Liver (tissue), 7 donors: ENCODE measurements at regions not wholly inside any gene's neighbourhood (a gene's known extent, or its start where the extent isn't known, plus 50 kb on each side); places are given as distances from the start of the nearest gene placed in this dataset.

Experiments
- DNase-seq: peaks from one replicate; pipeline ENCODE4 v3.0.0-alpha.2; 2017; ENCODE audit warnings: low spot score
- H3K27ac ChIP-seq, 2 donors: one replicate each; pipeline ENCODE4 v1.7.0; 2013; ENCODE audit warnings: inconsistent platforms in 2 of 2, low read length in 2 of 2, control low read depth in 1 of 2, low read depth in 1 of 2, mild to moderate bottlenecking in 1 of 2
- H3K27me3 ChIP-seq, 4 donors: one replicate each; pipeline versions ENCODE4 v1.6.1 to v1.7.0; 2013; ENCODE audit warnings: low read length in 3 of 4, inconsistent platforms in 1 of 4, mild to moderate bottlenecking in 1 of 4, moderate library complexity in 1 of 4; ENCODE audit not compliant: control insufficient read depth in 4 of 4, insufficient read depth in 4 of 4
- H3K36me3 ChIP-seq, 4 donors: one replicate each; pipeline versions ENCODE4 v1.6.1 to v1.7.0; 2013; ENCODE audit warnings: low read length in 3 of 4, mild to moderate bottlenecking in 3 of 4, low read depth in 1 of 4, moderate library complexity in 1 of 4; ENCODE audit not compliant: control insufficient read depth in 4 of 4, insufficient read depth in 3 of 4
- H3K4me1 ChIP-seq, 4 donors: one replicate each; pipeline versions ENCODE4 v1.6.1 to v1.7.0; 2013; ENCODE audit warnings: low read length in 3 of 4, mild to moderate bottlenecking in 3 of 4, moderate library complexity in 1 of 4; ENCODE audit not compliant: control insufficient read depth in 4 of 4, insufficient read depth in 4 of 4
- H3K4me3 ChIP-seq, 3 donors: one replicate each; pipeline versions ENCODE4 v1.6.1 to v1.7.0; 2013; ENCODE audit warnings: low read length in 3 of 3, control low read depth in 1 of 3, low read depth in 1 of 3, mild to moderate bottlenecking in 1 of 3
- H3K9ac ChIP-seq, 2 donors: one replicate each; pipeline ENCODE4 v1.7.0; 2013; ENCODE audit warnings: low read length in 2 of 2, mild to moderate bottlenecking in 2 of 2, moderate library complexity in 2 of 2, control low read depth in 1 of 2, low read depth in 1 of 2
- H3K9me3 ChIP-seq, 4 donors: one replicate each; pipeline versions ENCODE4 v1.6.1 to v1.7.0; 2013; ENCODE audit warnings: low read length in 3 of 4; ENCODE audit not compliant: control insufficient read depth in 4 of 4
- EGR1 ChIP-seq, 2 donors: IDR thresholded peaks; 2 replicates each; pipeline ENCODE4 v1.6.1; 2016 to 2018; ENCODE audit warnings: antibody characterized with exemption in 2 of 2, low read depth in 2 of 2
- FOXA1 ChIP-seq: IDR thresholded peaks from 2 replicates; pipeline ENCODE4 v1.6.1; 2016; ENCODE audit warnings: antibody characterized with exemption
- FOXA2 ChIP-seq: IDR thresholded peaks from 2 replicates; pipeline ENCODE4 v1.6.1; 2016; ENCODE audit warnings: antibody characterized with exemption
- GABPA ChIP-seq, 2 donors: IDR thresholded peaks in 1 of 2; conservative IDR thresholded peaks in 1 of 2; 2 replicates each; pipeline ENCODE4 v1.6.1; 2016; ENCODE audit warnings: antibody characterized with exemption in 2 of 2, mild to moderate bottlenecking in 1 of 2, moderate library complexity in 1 of 2
- HNF4A ChIP-seq, 2 donors: conservative IDR thresholded peaks; 2 replicates each; pipeline ENCODE4 v1.6.1; 2016; ENCODE audit warnings: antibody characterized with exemption in 2 of 2, mild to moderate bottlenecking in 2 of 2
- HNF4G ChIP-seq: IDR thresholded peaks from 2 replicates; pipeline ENCODE4 v1.6.1; 2016; ENCODE audit warnings: antibody characterized with exemption
- JUND ChIP-seq, 2 donors: IDR thresholded peaks; 2 replicates each; pipeline ENCODE4 v1.6.1; 2016; ENCODE audit warnings: antibody characterized with exemption in 2 of 2
- MAX ChIP-seq: IDR thresholded peaks from 2 replicates; pipeline ENCODE4 v1.6.1; 2016; ENCODE audit warnings: antibody characterized with exemption
- NR2F2 ChIP-seq: IDR thresholded peaks from 2 replicates; pipeline ENCODE4 v1.6.1; 2016; ENCODE audit warnings: antibody characterized with exemption
- REST ChIP-seq: IDR thresholded peaks from 2 replicates; pipeline ENCODE4 v1.6.1; 2016; ENCODE audit warnings: antibody characterized with exemption, mild to moderate bottlenecking
- RXRA ChIP-seq, 2 donors: IDR thresholded peaks; 2 replicates each; pipeline ENCODE4 v1.6.1; 2017 to 2018; ENCODE audit warnings: antibody characterized with exemption in 2 of 2, mild to moderate bottlenecking in 1 of 2
- SP1 ChIP-seq: IDR thresholded peaks from 2 replicates; pipeline ENCODE4 v1.6.1; 2018; ENCODE audit warnings: antibody characterized with exemption, mild to moderate bottlenecking
- TAF1 ChIP-seq: conservative IDR thresholded peaks from 2 replicates; pipeline ENCODE4 v1.6.1; 2016; ENCODE audit warnings: antibody characterized with exemption, mild to moderate bottlenecking
- YY1 ChIP-seq: IDR thresholded peaks from 2 replicates; pipeline ENCODE4 v1.6.1; 2016; ENCODE audit warnings: antibody characterized with exemption, mild to moderate bottlenecking
- WGBS: extraction: QIAGEN DNeasy Blood & Tissue Kit; methylation state at CpG from one replicate; pipeline ENCODE4 v1.1.7; 2013; 5-methylcytosine and 5-hydroxymethylcytosine counted together
- TF ChIP-seq, protein P1 (sequence below): IDR thresholded peaks from 2 replicates; pipeline ENCODE4 v1.6.1; 2016; ENCODE audit warnings: antibody characterized with exemption
- TF ChIP-seq, protein P2 (sequence below): IDR thresholded peaks from 2 replicates; pipeline ENCODE4 v1.6.1; 2016; ENCODE audit warnings: antibody characterized with exemption
- donor health status: healthy.
- donor health status: healthy.
- donor health status: healthy.
- donor health status: healthy.

GRCh38 chr14:42198010-42198409 lies 591.3 kb downstream of the LRFN5 start:
- peaks cover 0 to 4% (median 0%) of the 10 kb centered on the region in 4 donors for H3K9me3 ChIP-seq
- no peak for DNase-seq
- no peaks in the 10 kb centered on the region for H3K4me1 ChIP-seq
- no peak overlapping the region for H3K27ac ChIP-seq
- WGBS: 73% methylated on average over 3 of the region's 3 CpGs
- TF ChIP-seq, protein P1, sequence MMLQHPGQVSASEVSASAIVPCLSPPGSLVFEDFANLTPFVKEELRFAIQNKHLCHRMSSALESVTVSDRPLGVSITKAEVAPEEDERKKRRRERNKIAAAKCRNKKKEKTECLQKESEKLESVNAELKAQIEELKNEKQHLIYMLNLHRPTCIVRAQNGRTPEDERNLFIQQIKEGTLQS: no peak
- TF ChIP-seq JUND (IDR thresholded peaks at IDR 0.05) (no peak), HNF4G (no peak), REST (no peak)
- H3K36me3 ChIP-seq: no peaks in the 10 kb centered on the region
- no peak overlapping the region for H3K4me3 ChIP-seq
- H3K27me3 ChIP-seq: no peaks in the 10 kb centered on the region
- no peak overlapping the region for H3K9ac ChIP-seq

DNA sequence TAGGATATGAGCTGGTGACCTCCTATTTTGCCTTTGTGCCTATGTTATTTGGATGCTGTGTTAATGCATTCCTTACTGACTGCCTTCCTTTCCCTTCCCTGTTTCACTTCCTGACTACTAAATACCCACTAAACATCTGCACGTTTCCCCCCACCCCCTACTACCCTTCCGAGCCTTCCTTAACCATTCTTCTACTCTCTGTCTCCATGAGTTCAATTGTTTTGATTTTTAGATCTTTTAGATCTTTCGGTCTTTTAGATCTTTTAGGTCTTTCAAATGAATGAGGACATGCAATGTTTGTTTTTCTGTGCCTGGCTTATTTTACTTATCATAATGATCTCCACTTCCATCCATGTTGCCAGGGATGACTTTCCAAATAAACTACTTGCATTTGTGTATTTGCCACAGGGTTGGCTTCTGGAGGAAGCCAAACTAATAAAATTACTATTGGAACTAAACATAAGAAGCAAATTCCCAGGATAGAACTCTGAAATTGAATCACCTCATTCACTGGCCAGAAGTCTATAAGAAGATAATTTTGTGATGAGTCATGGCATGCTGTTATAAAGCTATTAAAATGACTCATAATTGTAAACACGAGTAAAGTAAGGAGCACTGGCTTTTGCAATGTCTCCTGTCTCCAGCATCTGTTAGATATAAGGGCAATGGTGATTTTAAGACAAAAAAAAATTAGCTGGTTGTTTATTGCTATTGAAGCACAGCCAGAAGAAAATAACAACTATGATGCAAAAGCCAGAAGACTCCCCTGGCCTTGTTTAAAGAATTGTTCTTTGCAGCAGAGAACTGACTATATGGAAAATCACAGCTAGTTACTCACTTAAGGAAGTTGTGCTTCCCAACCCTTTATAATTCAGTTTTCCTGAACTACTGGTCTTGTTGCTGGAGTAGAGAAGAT lies 586.3 kb downstream of the LRFN5 start:
- Histone ChIP-seq H3K27ac (no peak overlapping the region), H3K9me3 (no peaks in the 10 kb centered on the region), H3K4me1 (no peaks in the 10 kb centered on the region), H3K27me3 (no peaks in the 10 kb centered on the region), H3K36me3 (no peaks in the 10 kb centered on the region), H3K9ac (no peak overlapping the region), H3K4me3 (no peak overlapping the region)
- 43% methylated on average over 4 of the region's 4 CpGs for WGBS
- DNase-seq: no peak
- TF ChIP-seq SP1 (no peak), FOXA2 (no peak), HNF4A (conservative IDR thresholded peaks at IDR 0.05) (no peak), MAX (no peak), TAF1 (no peak), FOXA1 (no peak), YY1 (no peak), NR2F2 (no peak), GABPA (IDR thresholded peaks at IDR 0.05 in 1 of 2, conservative IDR thresholded peaks at IDR 0.05 in 1 of 2) (no peak), EGR1 (IDR thresholded peaks at IDR 0.05; ENCODE audit: low read depth in 2 of 2) (no peak), RXRA (IDR thresholded peaks at IDR 0.05) (no peak), HNF4G (no peak)
- TF ChIP-seq, protein P2, sequence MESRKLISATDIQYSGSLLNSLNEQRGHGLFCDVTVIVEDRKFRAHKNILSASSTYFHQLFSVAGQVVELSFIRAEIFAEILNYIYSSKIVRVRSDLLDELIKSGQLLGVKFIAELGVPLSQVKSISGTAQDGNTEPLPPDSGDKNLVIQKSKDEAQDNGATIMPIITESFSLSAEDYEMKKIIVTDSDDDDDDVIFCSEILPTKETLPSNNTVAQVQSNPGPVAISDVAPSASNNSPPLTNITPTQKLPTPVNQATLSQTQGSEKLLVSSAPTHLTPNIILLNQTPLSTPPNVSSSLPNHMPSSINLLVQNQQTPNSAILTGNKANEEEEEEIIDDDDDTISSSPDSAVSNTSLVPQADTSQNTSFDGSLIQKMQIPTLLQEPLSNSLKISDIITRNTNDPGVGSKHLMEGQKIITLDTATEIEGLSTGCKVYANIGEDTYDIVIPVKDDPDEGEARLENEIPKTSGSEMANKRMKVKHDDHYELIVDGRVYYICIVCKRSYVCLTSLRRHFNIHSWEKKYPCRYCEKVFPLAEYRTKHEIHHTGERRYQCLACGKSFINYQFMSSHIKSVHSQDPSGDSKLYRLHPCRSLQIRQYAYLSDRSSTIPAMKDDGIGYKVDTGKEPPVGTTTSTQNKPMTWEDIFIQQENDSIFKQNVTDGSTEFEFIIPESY: no peak
